ENCODE measurements at regions not wholly inside any gene's neighbourhood (a gene's known extent, or its start where the extent isn't known, plus 50 kb on each side); places are given as distances from the start of the nearest gene placed in this dataset.

- TF ChIP-seq CTCF (IDR thresholded peaks at IDR 0.05; ENCODE audit: poor library complexity, severe bottlenecking) (no peak), EZH2 (IDR thresholded peaks at IDR 0.05; ENCODE audit: borderline replicate concordance, insufficient read depth, low read length, poor library complexity, severe bottlenecking) (no peak), MXI1 (conservative IDR thresholded peaks at IDR 0.05; ENCODE audit: poor library complexity, severe bottlenecking) (no peak), EP300 (conservative IDR thresholded peaks at IDR 0.05; ENCODE audit: poor library complexity, severe bottlenecking) (no peak)
Observed at GRCh38 chr6:14873781-14874441, 372.0 kb upstream of the JARID2 start.
